Neural crest cell (in vitro differentiated cells): ENCODE measurements at regions not wholly inside any gene's neighbourhood (a gene's known extent, or its start where the extent isn't known, plus 50 kb on each side); places are given as distances from the start of the nearest gene placed in this dataset.
A peak's percentile ranks its signal among the peaks of the same experiment; 100 is the strongest.

Experiments used
- DNase-seq: peaks from one replicate; pipeline ENCODE4 v3.0.0; 2021; ENCODE audit warnings: low read depth, mixed read lengths, low spot score
- H3K27ac Mint-ChIP-seq: one replicate; pipeline ENCODE4 v1.8.0; 2021; ENCODE audit warnings: mild to moderate bottlenecking, mixed read lengths; ENCODE audit not compliant: unreplicated experiment
- H3K27me3 Mint-ChIP-seq: 2 replicates; pipeline ENCODE4 v1.8.0; 2021; ENCODE audit warnings: low read depth, mild to moderate bottlenecking, mixed read lengths
- H3K36me3 Mint-ChIP-seq: 2 replicates; pipeline ENCODE4 v1.8.0; 2021; ENCODE audit warnings: low read depth, mild to moderate bottlenecking, mixed read lengths
- H3K4me1 Mint-ChIP-seq: 2 replicates; pipeline ENCODE4 v1.8.0; 2021; ENCODE audit warnings: mixed read lengths
- H3K4me3 Mint-ChIP-seq: one replicate; pipeline ENCODE4 v1.8.0; 2021; ENCODE audit warnings: mild to moderate bottlenecking, mixed read lengths
- H3K9me3 Mint-ChIP-seq: 2 replicates; pipeline ENCODE4 v1.8.0; 2021; ENCODE audit warnings: mixed read lengths
- CTCF ChIP-seq: fragments of 200-600 bp; sonication (generic); conservative IDR thresholded peaks from 2 replicates; pipeline ENCODE4 v1.5.0; 2021; ENCODE audit warnings: antibody characterized with exemption, mild to moderate bottlenecking

- Mint-ChIP-seq H3K27ac (no peak overlapping the region), H3K4me1 (no peaks in the 10 kb centered on the region), H3K36me3 (peaks cover 6% of the 10 kb centered on the region), H3K9me3 (peaks cover 13% of the 10 kb centered on the region), H3K4me3 (no peak overlapping the region), H3K27me3 (no peaks in the 10 kb centered on the region)
- no peak for DNase-seq
- no peak for TF ChIP-seq CTCF
Observed at GRCh38 chr2:155766342-155767115, 566.0 kb downstream of the NR4A2 start.

- no peaks in the 10 kb centered on the region for H3K27me3 Mint-ChIP-seq
Observed at GRCh38 chr2:155755481-155755880, 577.0 kb downstream of the NR4A2 start.

GRCh38 chr2:155748131-155748530, 584.4 kb downstream of the NR4A2 start:
- H3K27me3 Mint-ChIP-seq, result no peaks in the 10 kb centered on the region
- no peak for DNase-seq
- no peak overlapping the region for H3K4me3 Mint-ChIP-seq

More at GRCh38 chr2:155755481-155755880, 577.0 kb downstream of the NR4A2 start:
- Mint-ChIP-seq H3K4me1 (no peaks in the 10 kb centered on the region), H3K36me3 (peaks cover 2% of the 10 kb centered on the region), H3K9me3 (peaks cover 4% of the 10 kb centered on the region), H3K4me3 (no peak overlapping the region), H3K27ac (no peak overlapping the region)
- no peak for DNase-seq
- no peak for TF ChIP-seq CTCF

GRCh38 chr2:155747531-155747930, 585.0 kb downstream of the NR4A2 start:
- TF ChIP-seq CTCF, result no peak
- Mint-ChIP-seq H3K4me1 (no peaks in the 10 kb centered on the region), H3K27me3 (no peaks in the 10 kb centered on the region), H3K9me3 (peaks cover 8% of the 10 kb centered on the region), H3K4me3 (no peak overlapping the region), H3K36me3 (peaks cover 5% of the 10 kb centered on the region), H3K27ac (no peak overlapping the region)
- DNase-seq, result no peak

More at GRCh38 chr2:155748131-155748530, 584.4 kb downstream of the NR4A2 start:
- peaks cover 5% of the 10 kb centered on the region for H3K36me3 Mint-ChIP-seq
- no peak for TF ChIP-seq CTCF
- H3K27ac Mint-ChIP-seq, result no peak overlapping the region
- H3K9me3 Mint-ChIP-seq, result peaks cover 9% of the 10 kb centered on the region
- no peaks in the 10 kb centered on the region for H3K4me1 Mint-ChIP-seq

GRCh38 chr2:155733091-155733853, 599.2 kb downstream of the NR4A2 start:
- H3K36me3 Mint-ChIP-seq, result no peaks in the 10 kb centered on the region
- peaks cover 40% of the 10 kb centered on the region for H3K4me1 Mint-ChIP-seq
- no peaks in the 10 kb centered on the region for H3K27me3 Mint-ChIP-seq
- peak overlapping the region; percentile 6 for H3K4me3 Mint-ChIP-seq
- H3K27ac Mint-ChIP-seq, result no peak overlapping the region
- DNase-seq, result no peak
- no peaks in the 10 kb centered on the region for H3K9me3 Mint-ChIP-seq
- no peak for TF ChIP-seq CTCF
